22Rv1 (cell line): ENCODE measurements at regions not wholly inside any gene's neighbourhood (a gene's known extent, or its start where the extent isn't known, plus 50 kb on each side); places are given as distances from the start of the nearest gene placed in this dataset.

Experiments used
- CTCF ChIP-seq: fragments of 450-650 bp; IDR thresholded peaks from 2 replicates; pipeline ENCODE4 v1.5.1; 2017; ENCODE audit warnings: mild to moderate bottlenecking
- ZFX ChIP-seq: fragments of 450-650 bp; IDR thresholded peaks from 2 replicates; pipeline ENCODE4 v1.6.1; 2017; ENCODE audit warnings: antibody characterized with exemption, borderline replicate concordance

GRCh38 chr6:2460216-2460745, 214.9 kb upstream of the GMDS start:
- TF ChIP-seq CTCF (no peak), ZFX (no peak)
